ENCODE measurements at regions not wholly inside any gene's neighbourhood (a gene's known extent, or its start where the extent isn't known, plus 50 kb on each side); places are given as distances from the start of the nearest gene placed in this dataset.

DNA sequence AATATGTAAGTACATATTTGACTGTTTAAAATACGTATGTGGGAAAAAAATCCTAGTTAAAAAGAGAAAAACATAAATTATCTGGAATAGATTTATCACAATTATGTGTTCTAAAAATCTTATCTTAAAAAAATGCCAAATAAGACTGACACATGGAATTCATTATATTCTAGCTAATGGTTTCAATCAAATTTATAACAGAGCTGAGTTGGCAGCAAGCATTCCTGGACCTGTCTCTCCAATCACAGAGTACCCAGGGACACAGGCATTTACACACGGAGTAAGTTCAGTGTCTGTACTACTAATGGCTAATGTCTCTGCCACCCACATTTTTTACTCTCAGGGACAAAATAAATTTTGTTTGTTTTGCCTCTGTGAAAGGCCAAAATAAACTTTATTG lies 122.3 kb downstream of the RPS12 start:
- TF ChIP-seq, protein P1, sequence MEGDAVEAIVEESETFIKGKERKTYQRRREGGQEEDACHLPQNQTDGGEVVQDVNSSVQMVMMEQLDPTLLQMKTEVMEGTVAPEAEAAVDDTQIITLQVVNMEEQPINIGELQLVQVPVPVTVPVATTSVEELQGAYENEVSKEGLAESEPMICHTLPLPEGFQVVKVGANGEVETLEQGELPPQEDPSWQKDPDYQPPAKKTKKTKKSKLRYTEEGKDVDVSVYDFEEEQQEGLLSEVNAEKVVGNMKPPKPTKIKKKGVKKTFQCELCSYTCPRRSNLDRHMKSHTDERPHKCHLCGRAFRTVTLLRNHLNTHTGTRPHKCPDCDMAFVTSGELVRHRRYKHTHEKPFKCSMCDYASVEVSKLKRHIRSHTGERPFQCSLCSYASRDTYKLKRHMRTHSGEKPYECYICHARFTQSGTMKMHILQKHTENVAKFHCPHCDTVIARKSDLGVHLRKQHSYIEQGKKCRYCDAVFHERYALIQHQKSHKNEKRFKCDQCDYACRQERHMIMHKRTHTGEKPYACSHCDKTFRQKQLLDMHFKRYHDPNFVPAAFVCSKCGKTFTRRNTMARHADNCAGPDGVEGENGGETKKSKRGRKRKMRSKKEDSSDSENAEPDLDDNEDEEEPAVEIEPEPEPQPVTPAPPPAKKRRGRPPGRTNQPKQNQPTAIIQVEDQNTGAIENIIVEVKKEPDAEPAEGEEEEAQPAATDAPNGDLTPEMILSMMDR (conservative IDR thresholded peaks at IDR 0.05; ENCODE audit: low read depth, low read length): no peak
- TF ChIP-seq SMC3 (IDR thresholded peaks at IDR 0.05; ENCODE audit: low read depth, low read length) (no peak), CEBPB (IDR thresholded peaks at IDR 0.05; ENCODE audit: low read depth, low read length) (no peak), POLR2A (IDR thresholded peaks at IDR 0.05; ENCODE audit: low read depth, low read length) (no peak), CHD1 (IDR thresholded peaks at IDR 0.05; ENCODE audit: low read depth, low read length) (no peak), RAD21 (IDR thresholded peaks at IDR 0.05; ENCODE audit: low read length) (no peak), MAZ (IDR thresholded peaks at IDR 0.05; ENCODE audit: borderline replicate concordance, low read depth, low read length) (no peak), MAFK (IDR thresholded peaks at IDR 0.05; ENCODE audit: low read depth, low read length) (no peak)
- TF ChIP-seq, protein P2, sequence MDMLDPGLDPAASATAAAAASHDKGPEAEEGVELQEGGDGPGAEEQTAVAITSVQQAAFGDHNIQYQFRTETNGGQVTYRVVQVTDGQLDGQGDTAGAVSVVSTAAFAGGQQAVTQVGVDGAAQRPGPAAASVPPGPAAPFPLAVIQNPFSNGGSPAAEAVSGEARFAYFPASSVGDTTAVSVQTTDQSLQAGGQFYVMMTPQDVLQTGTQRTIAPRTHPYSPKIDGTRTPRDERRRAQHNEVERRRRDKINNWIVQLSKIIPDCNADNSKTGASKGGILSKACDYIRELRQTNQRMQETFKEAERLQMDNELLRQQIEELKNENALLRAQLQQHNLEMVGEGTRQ (IDR thresholded peaks at IDR 0.05; ENCODE audit: low read depth, low read length): no peak
- TF ChIP-seq, protein P3, sequence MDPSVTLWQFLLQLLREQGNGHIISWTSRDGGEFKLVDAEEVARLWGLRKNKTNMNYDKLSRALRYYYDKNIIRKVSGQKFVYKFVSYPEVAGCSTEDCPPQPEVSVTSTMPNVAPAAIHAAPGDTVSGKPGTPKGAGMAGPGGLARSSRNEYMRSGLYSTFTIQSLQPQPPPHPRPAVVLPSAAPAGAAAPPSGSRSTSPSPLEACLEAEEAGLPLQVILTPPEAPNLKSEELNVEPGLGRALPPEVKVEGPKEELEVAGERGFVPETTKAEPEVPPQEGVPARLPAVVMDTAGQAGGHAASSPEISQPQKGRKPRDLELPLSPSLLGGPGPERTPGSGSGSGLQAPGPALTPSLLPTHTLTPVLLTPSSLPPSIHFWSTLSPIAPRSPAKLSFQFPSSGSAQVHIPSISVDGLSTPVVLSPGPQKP (IDR thresholded peaks at IDR 0.05; ENCODE audit: borderline replicate concordance, low read depth, low read length): no peak

Measured in IMR-90 (cell line).